ENCODE measurements at regions not wholly inside any gene's neighbourhood (a gene's known extent, or its start where the extent isn't known, plus 50 kb on each side); places are given as distances from the start of the nearest gene placed in this dataset.
A peak's percentile ranks its signal among the peaks of the same experiment; 100 is the strongest.
"Not testable (repeated sequence)": the region's sequence is repeated elsewhere in the genome, so short reads cannot be mapped to it uniquely, and the experiment has no call there.

DNA sequence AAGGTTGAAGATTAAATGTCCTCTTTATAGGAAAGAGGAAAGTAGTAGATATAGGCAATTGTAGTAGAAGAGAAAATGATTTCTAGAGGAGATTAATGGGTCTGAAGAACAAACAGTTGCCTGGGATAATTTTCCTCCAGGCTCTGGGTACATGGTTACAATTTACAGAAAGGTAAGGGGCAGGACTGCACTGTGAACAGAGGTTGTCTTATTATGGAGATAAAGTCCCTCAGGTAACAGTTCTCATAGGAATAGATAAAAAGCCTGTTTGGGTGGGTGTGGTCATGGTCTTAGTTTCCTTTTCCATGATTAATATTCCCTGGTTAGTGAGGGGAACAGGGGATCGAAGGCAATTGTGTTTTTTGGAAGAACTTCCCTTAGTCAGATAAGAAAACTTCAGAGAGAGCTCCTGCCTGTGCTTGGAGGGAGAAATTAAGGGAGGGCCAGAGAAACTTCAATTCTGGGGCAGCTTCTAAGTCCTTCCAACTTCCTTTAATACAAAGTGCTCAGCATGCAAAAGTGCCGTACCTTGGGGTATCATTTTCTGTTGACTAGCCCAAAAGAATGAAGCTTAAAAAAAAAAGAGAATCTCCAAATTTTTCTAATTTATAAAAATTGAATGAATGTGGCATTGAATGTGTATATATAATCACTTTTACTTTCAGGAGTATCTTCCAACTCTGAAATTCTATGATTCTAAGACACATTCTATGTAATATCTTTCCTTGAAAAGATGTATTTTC, 295.4 kb upstream of the USP25 start:
- no peak for DNase-seq (ENCODE audit: low spot score)

DNA sequence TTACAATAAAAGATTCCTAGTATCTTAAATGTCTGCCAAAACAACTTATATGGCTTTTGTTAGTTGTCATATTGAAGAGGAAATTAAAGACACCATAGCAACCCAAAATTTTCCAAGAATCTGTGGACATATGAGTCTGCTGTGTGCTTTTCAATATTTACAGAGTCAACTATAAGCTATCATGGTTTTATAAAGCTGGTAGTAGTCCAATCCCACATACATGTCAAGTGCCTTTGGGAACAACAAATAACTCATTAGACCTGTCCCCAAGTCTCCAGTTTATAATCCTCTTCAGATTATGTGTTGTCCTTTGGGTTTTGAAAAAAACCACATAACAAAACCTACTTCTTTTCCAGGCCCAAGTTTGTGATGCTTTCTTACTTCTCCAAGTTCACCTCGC, 293.8 kb upstream of the USP25 start:
- no peak for DNase-seq (ENCODE audit: low spot score)

DNA sequence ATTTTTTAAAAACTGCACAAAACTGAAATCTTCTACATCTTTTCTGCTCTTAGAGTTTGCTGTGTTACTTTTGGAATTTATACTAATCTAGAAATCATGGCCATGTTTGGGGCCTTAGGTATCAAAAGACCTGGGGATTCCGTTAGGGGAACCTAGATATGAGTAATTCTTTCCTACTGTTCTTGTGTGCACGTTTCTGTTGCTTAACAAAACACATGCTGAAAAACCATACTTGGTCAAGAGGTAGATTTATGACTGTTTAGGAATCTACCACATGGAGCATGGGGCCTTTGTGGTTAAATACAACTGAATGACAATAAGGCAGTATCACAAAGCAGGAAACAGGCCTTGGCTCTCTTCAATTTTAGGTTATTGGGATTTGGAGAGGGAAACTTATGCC, 291.9 kb upstream of the USP25 start:
- no peak for DNase-seq (ENCODE audit: low spot score)

DNA sequence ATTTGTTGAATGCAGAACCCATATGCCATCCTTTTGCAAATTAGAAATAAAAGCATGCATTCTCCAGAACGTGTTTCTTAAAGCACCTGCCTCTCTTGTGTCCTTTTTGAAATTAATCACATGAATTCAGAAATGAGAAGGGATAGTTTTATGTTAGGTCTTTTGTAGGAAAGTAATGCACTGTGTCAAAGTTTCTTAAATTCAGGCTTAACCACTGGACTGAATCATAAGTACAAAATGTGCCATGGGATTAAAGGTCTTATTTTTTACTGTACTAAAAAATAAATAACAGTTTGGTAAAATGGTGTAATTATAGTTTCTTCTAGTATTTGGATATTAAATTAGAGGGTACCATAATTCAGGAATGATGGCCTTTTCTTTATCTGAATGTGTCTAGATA, 290.1 kb upstream of the USP25 start:
- no peak for DNase-seq (ENCODE audit: low spot score)

DNA sequence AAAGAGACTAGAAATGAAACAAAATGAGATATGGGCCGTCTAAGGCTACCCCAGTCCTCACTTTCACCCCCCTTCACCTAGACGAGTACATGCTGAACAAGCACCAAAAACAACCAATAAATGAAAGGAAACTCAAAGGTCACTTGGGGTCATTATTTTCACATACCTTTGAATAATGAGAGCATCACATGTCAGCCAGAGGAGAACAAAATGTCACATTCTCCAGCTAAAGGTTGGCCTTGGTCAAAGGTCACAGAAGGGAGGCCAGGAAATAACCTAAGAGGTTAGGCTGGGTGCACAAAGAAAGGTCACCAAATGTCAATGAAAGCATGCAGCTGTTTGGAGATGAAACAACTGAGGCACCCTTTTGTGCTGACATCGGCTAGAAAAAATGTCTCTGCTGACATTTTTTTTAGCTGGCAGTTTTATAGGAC, 288.7 kb upstream of the USP25 start:
- DNase-seq (ENCODE audit: low spot score): peak; percentile 76

DNA sequence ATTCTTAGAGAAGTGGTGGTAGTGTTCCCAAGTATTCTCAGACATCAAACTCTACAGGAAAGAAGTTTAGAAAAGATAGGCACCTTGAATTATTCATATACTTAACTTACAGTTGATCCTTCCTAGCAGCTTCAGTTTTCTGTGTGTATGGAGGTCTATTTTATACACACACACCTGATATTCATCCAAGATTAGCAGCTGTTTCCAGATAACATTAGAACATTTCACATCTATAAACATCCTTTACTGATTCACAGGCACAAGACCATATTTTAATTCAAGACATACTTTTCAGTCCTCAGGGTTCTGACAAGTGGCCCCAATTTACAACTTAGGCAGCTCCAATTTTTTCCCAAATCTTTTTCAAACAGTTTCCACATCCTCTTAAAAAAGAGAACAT, 287.8 kb upstream of the USP25 start:
- no peak for DNase-seq (ENCODE audit: low spot score)

DNA sequence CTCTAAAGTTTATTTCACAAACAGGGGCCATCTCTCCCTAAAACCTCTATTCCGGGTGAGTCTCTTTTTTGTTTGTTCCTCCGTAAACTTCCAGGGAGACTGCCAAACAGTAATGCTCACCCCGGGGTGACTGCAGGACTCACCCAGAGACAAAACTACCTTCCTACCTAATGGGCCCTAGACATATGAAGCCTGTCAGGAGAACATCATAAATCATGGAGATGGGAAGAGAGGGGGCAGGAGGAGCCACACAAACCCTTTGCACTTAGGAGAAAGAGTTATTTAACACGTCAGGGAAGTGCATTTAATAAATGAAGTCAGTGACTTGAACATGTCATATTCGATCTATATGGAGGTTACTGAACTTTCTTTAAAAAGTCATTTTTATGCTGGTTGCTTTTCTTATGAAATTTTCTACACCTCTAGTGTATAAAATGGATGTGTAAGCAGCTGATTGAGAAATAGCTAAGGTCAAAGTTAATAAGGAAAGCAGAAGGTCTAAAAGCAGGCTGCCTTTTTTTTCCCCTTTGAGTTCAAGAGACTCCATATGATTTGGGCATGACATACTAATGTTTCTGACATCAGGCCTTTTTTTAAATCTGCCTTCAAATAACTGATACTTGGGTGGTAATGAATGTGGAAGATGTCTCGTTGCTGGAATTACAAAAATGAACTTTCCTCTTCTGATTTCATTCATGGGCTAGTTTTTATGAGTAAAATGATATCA, 286.9 kb upstream of the USP25 start:
- DNase-seq (ENCODE audit: low spot score): no peak

DNA sequence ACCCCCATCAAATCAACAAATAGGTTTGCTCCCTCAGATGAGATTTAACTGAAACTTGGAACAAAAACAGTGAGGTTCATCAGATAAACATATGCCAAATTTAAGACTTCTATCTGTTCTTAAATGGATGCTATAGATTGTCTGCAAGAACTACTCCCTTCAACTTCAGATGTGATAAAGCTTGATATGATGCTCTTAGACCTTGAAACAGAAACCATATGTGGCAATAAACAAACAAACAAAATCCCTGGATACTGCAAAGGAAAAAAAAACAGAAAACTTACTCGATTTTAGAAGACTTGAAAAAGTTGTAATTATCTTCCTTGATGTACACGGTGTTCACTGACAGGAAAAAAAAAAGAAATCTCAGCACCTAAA, 286.1 kb upstream of the USP25 start:
- no peak for DNase-seq (ENCODE audit: low spot score)

DNA sequence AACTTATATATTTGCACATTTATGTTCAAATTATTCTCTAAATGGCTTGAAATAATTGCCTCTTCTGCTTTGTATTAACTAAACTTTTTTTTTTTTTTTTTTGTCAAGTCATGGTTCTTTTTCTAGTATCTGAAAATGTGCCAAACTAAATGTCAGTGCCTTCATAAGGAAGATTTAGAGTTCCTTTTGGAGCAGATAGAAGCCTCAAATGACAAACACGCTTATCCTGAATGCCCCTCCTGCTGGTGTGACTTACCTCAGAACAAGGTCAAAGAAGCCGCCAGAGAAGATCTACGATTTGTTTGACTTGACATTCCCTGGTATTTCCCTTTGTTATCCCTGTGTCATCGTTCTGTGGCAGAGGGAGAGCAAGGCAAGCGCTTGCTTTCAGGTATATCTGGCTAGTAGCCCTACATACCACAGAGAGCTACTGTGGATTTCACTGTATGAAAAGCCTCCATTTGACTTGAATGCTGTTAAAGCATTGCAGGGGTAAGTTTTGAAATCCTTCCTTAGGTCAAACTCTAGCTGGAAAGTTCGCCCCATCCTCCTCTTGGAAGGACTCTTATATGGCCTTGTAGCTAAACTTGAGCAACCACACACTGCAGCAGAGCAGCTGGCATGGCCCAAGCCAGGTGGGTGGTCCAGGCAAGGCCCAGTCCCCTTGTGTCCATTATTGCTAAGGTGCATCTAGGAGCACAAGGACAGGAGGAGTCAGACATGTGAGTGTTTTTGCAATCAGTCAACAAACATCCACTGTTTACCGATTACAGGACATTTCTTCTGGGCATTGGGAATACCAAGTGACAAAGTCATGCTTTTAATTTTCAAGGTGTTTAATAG, 285.4 kb upstream of the USP25 start:
- DNase-seq (ENCODE audit: low spot score): no peak

DNA sequence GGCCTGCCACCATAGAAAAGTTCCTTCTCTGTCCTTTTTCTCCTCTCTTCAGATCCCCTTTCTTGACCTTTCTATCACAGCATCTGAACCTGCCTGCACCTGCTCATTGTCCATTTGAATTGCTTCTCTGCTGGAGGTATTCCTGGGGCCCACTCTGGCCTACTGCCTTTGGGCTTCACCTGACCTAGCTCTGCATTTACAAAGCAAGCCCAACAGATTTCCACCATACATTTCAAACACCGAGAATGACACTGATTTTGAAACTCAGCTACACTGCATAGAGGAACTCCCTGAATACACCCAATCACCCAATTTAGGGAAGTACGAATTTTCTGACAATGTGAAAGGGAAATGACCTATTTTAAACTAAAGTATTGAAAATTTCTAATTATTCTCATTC, 284.5 kb upstream of the USP25 start:
- no peak for DNase-seq (ENCODE audit: low spot score)

DNA sequence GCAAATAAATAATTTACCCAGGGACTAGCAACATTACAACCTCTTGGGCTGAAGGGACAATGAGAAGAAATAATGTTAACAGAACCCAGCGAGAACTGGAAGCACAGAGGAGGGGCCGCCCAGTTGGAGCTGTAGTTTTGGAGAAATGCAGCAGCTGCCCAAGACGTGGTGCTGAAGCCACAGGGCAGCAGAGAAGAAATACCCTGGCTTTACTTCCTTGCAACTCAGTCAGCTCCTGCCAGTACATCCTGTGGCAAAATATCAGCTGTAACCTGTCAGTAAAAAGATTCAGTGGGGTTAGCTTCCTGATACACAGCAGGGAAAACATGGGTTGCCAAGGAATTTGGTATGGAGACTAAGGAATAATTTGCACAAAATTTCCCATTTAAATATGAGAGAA, 283.6 kb upstream of the USP25 start:
- no peak for DNase-seq (ENCODE audit: low spot score)

DNA sequence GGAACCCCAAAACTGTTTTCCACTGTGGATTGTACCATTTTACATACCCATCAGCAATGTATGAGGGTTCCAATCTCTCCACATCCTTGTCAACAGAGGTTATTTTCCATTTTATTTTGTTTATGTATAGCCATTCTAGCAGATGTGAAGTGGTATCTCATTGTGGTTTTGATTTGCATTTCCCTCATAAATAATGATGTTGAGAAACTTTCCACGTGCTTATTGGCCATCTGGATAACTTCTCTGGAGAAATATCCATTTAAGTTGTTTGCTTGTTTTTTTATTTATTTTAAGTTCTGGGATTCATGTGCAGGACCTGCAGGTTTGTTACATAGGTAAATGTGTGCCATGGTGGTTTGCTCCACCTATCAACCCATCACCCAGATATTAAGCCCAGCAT, 280.2 kb upstream of the USP25 start:
- DNase-seq (ENCODE audit: low spot score): no peak

DNA sequence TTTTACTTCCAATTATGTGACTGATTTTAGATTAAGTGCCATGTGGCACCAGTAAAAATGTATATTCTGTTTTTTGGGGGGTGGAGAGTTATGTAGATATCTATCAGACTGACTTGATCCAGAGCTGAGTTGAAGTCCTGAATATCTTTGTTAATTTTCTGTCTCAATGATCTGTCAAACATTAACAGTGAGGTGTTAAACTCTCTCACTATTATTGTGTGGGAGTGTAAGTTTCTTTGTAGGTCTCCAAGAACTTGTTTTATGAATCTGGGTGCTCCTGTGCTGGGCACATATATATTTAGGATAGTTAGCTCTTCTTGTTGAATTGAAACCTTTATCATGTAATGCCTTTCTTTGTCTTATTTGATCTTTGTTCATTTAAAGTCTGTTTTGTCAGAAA, 276.5 kb upstream of the USP25 start:
- DNase-seq (ENCODE audit: low spot score): no peak

DNA sequence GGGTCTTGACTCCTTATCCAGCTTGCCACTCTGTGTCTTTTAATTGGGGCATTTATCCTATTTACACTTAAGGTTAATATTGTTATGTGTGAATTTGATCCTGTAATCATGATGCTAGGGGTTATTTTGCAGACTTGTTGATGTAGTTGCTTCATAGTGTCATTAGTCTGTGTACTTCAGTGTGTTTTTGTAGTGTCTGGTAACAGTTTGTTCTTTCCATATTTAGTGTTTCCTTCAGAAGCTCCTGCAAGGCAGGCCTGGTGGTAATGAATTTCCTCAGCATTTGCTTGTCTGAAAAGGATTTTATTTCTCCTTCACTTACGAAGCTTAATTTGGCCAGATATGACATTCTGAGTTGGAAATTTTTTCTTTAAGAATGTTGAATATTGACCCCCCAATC, 276.0 kb upstream of the USP25 start:
- not testable (repeated sequence) for DNase-seq (ENCODE audit: low spot score)

DNA sequence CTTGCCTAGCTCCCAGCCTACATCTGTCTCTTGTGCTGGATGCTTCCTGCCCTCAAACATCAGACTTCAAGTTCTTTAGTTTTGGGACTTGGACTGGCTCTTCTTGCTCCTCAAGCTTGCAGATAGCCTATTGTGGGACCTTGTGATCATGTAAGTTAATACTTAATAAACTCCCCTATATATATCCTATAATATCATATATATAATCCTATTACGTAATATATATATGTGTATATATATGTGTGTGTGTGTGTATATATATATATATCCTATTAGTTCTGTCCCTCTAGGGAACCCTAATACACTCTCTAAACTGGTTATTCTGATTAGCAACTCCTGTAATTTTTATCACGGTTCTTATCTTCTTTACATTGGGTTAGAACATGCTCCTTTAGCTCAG, 274.9 kb upstream of the USP25 start:
- not testable (repeated sequence) for DNase-seq (ENCODE audit: low spot score)

DNA sequence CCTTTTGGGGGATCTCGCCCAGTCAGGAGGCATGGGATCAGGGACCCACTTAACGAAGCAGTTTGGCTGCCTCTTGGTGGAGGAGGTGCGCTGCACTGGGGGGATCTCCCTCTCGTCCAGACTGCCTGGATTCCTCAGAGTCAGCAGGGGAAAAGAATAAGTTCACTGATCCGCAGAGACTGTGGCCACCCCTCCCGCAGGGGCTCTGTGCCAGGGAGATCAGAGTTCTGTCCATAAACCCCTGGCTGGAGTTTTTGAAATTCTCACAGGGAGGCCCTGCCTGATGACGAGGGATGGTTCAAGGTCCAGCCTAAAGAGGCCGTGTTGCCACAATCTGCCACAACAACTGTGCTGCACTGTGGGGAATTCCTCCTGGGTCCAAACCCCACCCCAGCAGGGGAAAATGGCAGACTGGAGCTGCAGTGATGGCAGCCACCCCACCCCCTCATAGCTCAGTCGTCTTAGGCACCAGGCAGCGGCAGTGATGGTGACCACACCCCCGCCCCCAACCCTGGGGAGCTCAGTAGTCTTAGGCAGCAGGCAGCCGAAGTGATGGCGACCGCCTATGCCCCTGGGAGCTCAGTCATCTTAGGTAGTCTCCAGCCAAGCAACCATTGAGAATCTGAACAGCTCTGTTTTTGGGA, 273.8 kb upstream of the USP25 start:
- no peak for DNase-seq (ENCODE audit: low spot score)

DNA sequence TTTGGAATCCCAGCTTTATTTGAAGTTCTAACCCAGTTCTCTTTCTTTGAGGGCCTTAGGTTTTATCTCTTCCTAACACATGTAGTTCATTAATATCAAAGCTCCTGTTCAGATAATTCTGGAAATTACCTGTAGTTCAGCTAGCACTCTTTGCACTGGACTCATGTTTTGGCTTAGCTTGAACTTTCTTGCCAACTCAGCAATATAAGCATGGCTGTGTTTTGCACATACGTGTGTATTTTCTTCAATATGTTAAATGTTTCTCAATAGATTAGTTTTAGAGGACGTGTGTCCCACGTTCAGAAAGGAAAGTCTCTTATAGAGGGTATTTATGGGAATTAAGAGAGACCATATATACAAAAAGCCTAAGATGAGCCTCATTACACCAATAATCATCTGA, 271.8 kb upstream of the USP25 start:
- DNase-seq (ENCODE audit: low spot score): no peak

DNA sequence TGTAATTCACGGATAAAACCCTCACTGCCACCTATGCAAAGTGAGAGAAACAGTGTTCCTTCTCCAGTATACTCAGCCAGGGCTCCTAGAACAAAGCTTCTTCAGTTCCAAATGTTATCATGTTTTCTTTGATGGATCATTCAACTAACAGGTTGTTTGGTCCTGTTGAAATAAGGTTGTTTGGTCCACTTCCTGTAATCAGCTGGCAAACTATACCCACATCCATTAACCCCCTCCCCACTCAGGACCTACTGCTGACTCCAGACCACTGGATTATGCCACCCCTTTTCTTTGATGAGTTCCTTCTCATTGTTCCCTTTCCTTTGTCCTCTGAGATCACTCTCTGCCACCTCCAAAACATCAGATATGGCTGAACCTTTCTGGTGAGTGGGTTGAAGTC, 267.7 kb upstream of the USP25 start:
- DNase-seq (ENCODE audit: low spot score): no peak

DNA sequence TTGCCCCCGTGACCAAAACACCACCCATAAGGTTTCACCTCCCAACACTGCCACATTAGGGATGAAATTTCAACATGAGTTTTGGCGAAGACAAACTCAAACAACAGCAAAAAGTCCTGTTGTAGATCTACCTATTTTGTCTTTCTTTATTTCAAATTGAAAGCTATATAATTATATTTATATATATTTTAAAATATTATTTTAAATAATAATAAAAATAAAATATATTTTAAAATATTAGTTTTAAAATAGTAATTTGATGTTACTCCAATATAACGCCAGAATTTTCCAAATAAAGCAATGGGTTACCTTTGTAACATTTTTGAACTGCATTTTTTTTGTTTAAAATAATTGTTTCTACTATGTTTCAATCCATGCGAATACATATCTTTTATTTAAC, 263.5 kb upstream of the USP25 start:
- DNase-seq (ENCODE audit: low spot score): no peak

DNA sequence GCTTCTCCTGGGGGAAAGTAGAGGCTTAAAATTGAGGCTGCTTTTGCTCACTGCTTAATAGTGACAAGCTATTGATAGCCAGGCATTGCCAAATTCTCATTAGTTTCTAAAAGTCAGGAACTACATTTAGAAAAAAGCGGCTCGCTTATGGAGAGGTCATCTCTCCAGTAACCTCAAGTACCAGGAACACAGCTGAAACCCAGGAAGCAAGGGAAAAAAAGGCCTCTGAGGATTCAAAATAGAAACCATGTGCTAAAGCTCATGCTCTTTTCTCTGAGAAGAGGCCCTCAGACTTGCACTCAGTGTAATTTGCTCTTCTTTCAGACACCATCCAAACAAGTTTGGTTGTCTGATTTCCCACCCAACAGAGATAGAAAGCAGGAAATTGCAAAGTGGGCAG, 261.4 kb upstream of the USP25 start:
- DNase-seq (ENCODE audit: low spot score): no peak

DNA sequence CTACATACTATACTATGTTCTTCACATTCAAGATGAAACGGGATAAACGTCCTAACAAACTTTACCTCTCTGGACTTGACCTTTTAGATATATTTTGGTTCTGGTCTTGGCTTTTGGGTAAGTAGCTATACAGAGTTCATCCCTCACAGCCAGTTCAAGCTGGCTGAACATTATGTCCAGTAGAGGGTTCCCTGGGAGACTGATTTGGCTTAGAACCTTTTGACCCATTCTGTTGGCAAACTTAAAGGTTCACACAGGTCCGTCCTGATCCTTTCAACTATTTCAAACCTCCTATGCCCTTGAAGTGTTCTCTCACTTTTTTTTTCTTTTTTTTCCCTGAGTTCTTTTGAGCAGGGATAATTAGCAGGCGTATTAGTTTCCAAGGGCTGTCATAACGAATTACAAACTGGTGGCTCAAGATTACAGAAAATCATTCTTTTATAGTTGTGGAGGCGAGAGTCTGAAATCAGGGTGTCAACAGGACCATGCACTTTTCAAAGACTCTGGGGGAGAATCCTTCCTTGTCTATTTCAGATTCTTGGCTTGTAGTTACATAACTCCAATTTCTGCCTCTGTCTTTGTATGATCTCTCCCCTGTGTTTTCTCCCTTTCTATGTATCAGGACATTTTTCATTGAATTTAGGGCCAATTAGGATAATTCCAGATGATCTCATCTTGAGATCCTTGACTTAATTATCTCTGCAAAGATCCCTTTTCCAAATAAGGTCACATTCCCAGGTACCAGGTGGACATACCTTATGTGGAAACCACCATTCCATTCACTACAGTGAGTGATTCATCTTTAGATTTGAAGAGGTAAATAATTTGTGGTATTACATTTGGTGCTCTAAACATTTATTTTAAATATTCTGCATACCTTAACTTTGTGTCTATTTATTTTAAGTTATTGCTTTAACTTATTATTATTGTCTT, 257.4 kb upstream of the USP25 start:
- no peak for DNase-seq (ENCODE audit: low spot score)
